Activated CD4-positive, CD25-positive, alpha-beta regulatory T cell treated with anti-CD3 and anti-CD28 coated beads, Interleukin-2, amount 50 U/mL, for 72 hours (primary cell): ENCODE measurements at regions not wholly inside any gene's neighbourhood (a gene's known extent, or its start where the extent isn't known, plus 50 kb on each side); places are given as distances from the start of the nearest gene placed in this dataset.
"Not testable (repeated sequence)": the region's sequence is repeated elsewhere in the genome, so short reads cannot be mapped to it uniquely, and the experiment has no call there.

Experiments
- DNase-seq: peaks from one replicate; pipeline ENCODE4 v3.0.0; 2021

- no peak for DNase-seq
Observed at GRCh38 chr10:81674941-81675340, 200.1 kb upstream of the NRG3 start.

DNA sequence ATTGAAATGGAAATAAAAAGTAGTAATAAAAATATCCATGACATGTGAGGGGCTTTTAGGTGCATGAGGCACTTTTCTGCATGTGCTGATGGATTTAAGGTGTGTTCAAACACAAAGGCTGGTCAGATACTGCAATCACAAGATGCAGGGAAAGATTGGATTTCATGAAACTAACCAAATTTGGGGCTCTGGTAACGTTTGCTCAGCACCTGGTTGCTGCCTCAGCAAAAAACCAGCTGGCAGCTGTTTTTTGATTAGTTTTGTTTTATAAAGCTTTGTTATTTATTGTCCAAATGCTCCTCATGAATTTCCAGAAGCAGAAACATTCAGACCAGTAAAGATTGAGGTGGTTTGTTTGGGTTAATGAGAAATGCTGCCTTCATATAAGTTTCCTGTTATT lies 195.7 kb upstream of the NRG3 start:
- no peak for DNase-seq

DNA sequence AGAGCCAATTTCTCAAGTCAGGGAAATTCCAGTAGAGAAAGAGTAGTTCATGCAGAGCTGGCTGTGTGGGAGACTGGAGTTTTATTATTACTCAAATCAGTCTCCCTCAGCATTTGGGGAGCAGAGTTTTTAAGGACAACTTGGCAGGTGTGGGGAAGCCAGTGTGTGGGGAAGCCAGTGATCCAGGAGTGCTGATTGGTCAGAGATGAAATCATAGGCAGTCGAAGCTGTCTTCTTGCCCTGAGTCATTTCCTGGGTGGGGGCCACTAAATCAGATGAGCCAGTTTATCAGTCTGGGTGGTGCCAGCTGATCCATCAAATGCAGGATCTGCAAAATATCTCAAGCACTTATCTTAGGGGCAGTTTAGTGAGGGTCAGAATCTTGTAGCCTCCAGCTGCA lies 194.6 kb upstream of the NRG3 start:
- DNase-seq, result no peak

GRCh38 chr10:81688459-81688858 lies 186.5 kb upstream of the NRG3 start:
- no peak for DNase-seq

DNA sequence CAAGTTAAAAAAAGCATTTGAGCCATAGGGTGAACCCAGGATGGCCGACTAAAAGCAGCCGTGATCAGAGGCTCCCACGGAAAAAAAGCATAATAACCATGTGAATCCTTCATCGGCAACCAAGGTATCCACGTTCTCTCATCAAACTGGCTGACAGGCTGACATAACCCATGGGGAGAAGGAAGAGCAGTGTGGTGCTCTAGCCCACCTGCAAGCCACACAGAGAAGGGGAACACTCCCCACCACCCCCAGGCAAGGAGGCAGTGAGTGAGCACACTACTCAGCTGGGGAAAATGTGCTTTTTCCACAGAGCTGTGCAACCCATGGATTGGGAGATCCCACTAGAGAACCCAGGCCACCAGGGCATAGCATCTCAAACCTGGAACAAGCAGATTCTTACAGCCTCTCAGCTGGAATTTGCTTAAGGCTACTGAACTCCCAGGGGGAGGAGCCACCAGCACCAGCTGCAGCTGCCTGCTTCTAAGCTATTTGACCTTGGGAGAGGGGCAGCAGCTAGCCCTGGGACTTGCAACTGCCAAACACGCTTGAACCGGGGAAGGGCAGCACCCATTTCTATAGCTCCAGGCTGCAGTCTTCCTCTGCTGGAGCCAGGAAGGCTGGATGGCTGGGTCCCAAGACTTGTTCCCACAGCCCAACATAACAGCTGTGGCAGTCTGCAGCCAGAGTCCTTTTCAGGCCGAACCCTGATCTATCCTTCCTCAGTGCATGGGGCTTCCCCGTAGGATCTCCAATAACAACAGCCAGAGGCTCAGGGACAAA lies 178.2 kb upstream of the NRG3 start:
- DNase-seq, result no peak

GRCh38 chr10:81704596-81704995 lies 170.4 kb upstream of the NRG3 start:
- DNase-seq, result no peak

DNA sequence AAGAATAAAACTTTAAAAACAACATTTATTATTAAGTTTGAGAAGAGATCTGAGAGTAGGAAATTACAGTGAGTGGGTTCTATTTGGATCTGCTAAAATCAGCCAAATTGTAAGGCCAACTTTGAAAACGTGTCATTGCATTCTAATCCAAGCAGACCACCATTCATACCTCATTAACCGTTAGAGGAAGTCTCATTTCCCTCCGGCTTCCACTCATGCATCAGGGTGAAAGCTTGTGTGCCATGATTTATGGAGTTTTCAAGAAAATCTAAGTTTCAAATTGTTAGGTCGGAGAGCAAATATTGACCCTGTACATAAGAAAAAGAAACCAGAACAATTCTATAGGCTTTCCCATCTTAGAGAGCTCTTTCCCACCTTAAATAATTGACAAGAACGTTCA lies 166.6 kb upstream of the NRG3 start:
- no peak for DNase-seq

- DNase-seq, result no peak
Observed at GRCh38 chr10:81708929-81709328, 166.1 kb upstream of the NRG3 start.

- no peak for DNase-seq
Observed at GRCh38 chr10:81722399-81722798, 152.6 kb upstream of the NRG3 start.

DNA sequence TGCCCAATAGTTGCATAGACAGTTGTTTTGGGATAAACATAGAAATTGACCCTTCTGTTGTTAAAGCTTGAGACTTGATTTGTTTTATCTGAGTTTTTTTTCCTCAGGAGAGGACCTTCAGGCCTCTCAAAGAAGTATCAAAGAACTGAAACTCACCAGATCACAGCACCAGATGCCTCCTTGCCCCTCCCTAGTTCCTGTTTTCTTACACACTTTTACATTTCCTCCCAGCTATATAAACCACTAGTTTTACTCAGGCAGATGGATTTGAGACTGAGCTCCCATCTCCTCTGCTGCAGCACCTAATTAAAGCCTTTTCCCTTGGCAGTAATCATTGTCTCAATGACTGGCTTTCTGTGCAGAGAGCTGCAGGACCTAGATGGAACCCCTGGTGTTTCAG lies 150.6 kb upstream of the NRG3 start:
- DNase-seq, result no peak

DNA sequence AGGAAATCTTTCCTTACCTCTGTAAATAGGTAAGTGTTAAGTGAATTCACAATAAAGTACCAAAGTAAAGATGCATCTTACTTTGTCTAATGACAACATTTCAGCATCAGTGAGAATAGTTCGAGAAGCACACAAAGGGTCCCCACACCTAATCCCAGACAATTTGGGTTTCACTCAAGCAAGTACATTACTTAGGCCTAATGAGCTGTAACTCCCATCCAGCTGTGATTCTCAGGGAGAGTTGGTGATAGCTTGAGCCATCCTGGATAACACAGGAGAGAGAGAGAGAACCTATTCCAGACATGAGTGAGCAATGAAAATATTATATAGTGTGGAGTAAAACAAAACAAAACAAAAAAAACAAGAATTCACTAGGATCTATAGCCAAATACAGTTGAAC lies 149.1 kb upstream of the NRG3 start:
- DNase-seq, result no peak

DNA sequence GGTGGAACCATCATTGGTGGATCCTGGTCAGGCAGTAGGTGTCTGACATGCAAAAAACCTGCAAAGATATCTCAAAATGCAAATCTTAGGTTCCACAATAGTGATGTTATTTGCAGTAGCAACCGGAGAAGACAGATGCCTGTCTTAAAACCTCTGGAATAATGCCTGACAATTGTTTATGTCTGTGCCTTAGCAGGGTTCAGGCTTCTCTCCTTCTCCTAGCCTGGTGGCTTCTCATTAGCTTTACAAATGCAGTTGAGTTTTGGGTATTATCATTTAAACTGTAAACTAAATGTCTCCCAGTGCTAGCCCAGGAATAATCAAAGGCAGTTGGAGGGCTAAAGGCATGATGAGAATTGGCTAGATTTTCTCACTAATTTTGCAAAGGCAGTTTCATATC lies 146.3 kb upstream of the NRG3 start:
- DNase-seq, result no peak

DNA sequence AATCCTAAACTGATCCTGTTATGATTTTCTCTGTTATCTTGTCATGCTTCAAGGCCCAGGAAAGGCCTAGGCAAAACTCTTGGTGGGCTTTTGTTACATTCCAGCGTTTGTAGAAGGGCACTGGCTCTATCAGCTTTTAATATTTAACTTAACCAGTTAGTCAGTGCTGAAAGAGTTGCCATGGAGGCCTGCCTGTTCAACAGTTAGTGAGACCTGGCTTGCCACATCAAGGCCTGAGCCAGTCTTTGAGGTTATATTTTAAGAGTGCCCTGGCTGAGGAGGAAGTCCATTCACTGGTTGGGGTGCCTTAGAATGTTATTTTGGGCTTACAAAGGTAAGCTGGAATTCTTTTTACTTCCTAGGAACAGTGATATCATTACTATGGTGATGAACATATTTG lies 144.1 kb upstream of the NRG3 start:
- DNase-seq, result no peak

- no peak for DNase-seq
Observed at GRCh38 chr10:81733542-81733941, 141.5 kb upstream of the NRG3 start.

DNA sequence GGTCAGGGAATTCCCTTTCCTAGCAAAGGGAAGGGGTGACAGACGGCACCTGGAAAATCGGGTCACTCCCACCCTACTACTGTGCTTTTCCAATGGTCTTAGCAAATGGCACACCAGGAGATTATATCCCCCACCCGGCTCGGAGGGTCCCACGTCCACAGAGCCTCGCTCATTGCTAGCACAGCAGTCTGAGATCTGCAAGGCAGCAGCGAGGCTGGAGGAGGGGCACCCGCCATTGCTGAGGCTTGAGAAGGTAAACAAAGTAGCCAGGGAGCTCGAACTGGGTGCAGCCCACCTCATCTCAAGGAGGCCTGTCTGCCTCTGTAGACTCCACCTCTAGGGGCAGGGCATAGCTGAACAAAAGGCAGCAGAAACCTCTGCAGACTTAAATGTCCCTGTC lies 139.8 kb upstream of the NRG3 start:
- not testable (repeated sequence) for DNase-seq

- DNase-seq, result no peak
Observed at GRCh38 chr10:81759111-81759510, 115.9 kb upstream of the NRG3 start.

- no peak for DNase-seq
Observed at GRCh38 chr10:81784111-81784597, 90.8 kb upstream of the NRG3 start.

DNA sequence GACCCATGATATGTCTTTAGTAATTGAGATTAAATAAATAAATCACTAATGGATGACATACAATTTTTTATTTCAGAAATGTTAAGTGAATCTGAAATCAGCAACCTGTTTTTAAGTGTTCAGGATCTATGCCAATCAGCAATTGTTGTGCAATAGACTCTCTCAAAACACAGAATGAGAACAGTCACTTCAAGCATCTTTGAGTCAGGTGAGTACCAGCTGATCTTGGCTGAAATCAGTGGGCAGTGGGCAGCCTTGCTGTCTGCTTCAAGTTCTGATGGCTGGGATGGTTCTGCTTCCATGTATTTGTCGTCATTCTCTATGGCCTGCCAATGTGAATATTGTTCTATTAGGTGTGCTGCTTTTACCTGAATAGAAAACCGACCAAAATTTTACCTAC lies 82.3 kb upstream of the NRG3 start:
- no peak for DNase-seq

GRCh38 chr10:81806842-81807241 lies 68.2 kb upstream of the NRG3 start:
- DNase-seq, result no peak

GRCh38 chr10:81814842-81815241 lies 60.2 kb upstream of the NRG3 start:
- DNase-seq, result no peak

GRCh38 chr10:81817596-81818170 lies 57.3 kb upstream of the NRG3 start:
- no peak for DNase-seq

GRCh38 chr10:81820418-81820817 lies 54.6 kb upstream of the NRG3 start:
- DNase-seq, result no peak
